ENCODE measurements at regions not wholly inside any gene's neighbourhood (a gene's known extent, or its start where the extent isn't known, plus 50 kb on each side); places are given as distances from the start of the nearest gene placed in this dataset.

DNA sequence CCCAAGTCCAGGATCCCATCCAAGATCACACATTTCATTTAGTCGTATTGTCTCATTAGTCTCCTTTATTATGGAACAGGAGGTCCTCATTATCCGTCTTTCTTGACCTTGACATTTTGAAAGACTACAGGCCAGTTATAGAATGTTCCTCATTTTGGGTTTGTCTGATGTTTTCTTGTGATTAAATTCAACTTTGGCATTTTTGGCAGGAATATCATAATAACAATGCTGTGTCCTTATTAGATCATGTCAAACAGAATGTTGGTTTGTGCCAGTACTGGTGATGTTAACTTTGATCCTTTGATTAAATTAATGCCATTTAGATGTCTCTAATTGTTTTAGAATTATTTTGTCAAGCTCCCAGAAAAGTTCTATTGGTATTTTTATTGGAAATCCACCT is 106.5 kb upstream of the FRY start:
- POLR2A ChIA-PET (ENCODE audit: unreplicated experiment): no interaction called here
- Histone ChIP-seq H3K79me1 (ENCODE audit: low read depth in 1 of 2, low read length in 2 of 2) (no peaks in the 10 kb centered on the region), H2BK5ac (ENCODE audit: low read depth, low read length, poor library complexity, severe bottlenecking) (no peak overlapping the region), H4K8ac (ENCODE audit: low read depth in 2 of 2, low read length in 2 of 2) (no peak overlapping the region), H3K9ac (ENCODE audit: low read depth, low read length) (no peak overlapping the region), H3K36me3 (ENCODE audit: control insufficient read depth, insufficient read depth, low read length) (no peaks in the 10 kb centered on the region), H3K27ac (ENCODE audit: insufficient read depth, low read length) (no peak overlapping the region), H3K27me3 (ENCODE audit: control insufficient read depth, insufficient read depth, low read length) (no peaks in the 10 kb centered on the region), H3K4me3 (ENCODE audit: insufficient read depth, low read depth, low read length) (no peak overlapping the region), H3K4me1 (ENCODE audit: control insufficient read depth, insufficient read depth, low read length) (no peaks in the 10 kb centered on the region), H3K4ac (ENCODE audit: low read depth, low read length) (no peak overlapping the region), H2BK120ac (ENCODE audit: low read depth, low read length) (no peak overlapping the region), H3K9me3 (ENCODE audit: control insufficient read depth, insufficient read depth, low read length) (no peaks in the 10 kb centered on the region), H2BK15ac (ENCODE audit: low read depth, low read length) (no peak overlapping the region), H2AK5ac (ENCODE audit: low read depth, low read length) (no peak overlapping the region), H3K56ac (ENCODE audit: extremely low read depth, insufficient read depth, low read length) (no peak overlapping the region), H4K91ac (ENCODE audit: insufficient read depth, low read depth, low read length) (no peak overlapping the region), H3K18ac (ENCODE audit: low read depth, low read length) (no peak overlapping the region), H3K9me1 (ENCODE audit: insufficient read depth, low read length) (peaks cover 6% of the 10 kb centered on the region), H3K14ac (replicated peaks; ENCODE audit: low read depth, low read length) (no peak overlapping the region), H3K4me2 (ENCODE audit: low read depth, low read length) (no peak overlapping the region), H2AFZ (replicated peaks; ENCODE audit: low read length, poor library complexity) (no peak overlapping the region), H3K23ac (ENCODE audit: low read depth, low read length) (no peak overlapping the region), H4K20me1 (ENCODE audit: insufficient read depth, low read length) (no peaks in the 10 kb centered on the region), H2AK9ac (replicated peaks; ENCODE audit: low read depth, low read length, poor library complexity) (no peak overlapping the region), H2BK20ac (ENCODE audit: low read depth, low read length) (no peak overlapping the region), H4K5ac (ENCODE audit: low read depth, low read length) (no peak overlapping the region)
- intact Hi-C loops (cut with micrococcal nuclease) (no loop called here), dilution Hi-C loops (cut with HindIII; ENCODE audit: low sequenced_read_pairs, unreplicated experiment) (no loop called here), in situ Hi-C loops (cut with MboI; ENCODE audit: low sequenced_read_pairs) (no loop called here)
- ATAC-seq (ENCODE audit: low read depth) (no peak), DNase-seq (no peak)
- CTCF ChIA-PET: no interaction called here
- no CpG with 5 or more reads among the region's 2 CpGs for WGBS, 2 experiments (ENCODE audit: extremely low coverage in 2 of 2, insufficient read length in 1 of 2)
- TF ChIP-seq BHLHE40 (IDR thresholded peaks at IDR 0.05; ENCODE audit: low read depth, low read length): no peak
- no peak for TF ChIP-seq CHD1 (IDR thresholded peaks at IDR 0.05; ENCODE audit: low read depth, low read length)
- no peak for TF ChIP-seq MXI1 (IDR thresholded peaks at IDR 0.05; ENCODE audit: borderline replicate concordance, low read depth, low read length)
- TF ChIP-seq RFX5 (IDR thresholded peaks at IDR 0.05; ENCODE audit: low read depth, low read length): no peak
- TF ChIP-seq MAZ (IDR thresholded peaks at IDR 0.05; ENCODE audit: borderline replicate concordance, low read depth, low read length): no peak
- no peak for TF ChIP-seq CEBPB (IDR thresholded peaks at IDR 0.05; ENCODE audit: low read depth, low read length)
- TF ChIP-seq, protein P1, sequence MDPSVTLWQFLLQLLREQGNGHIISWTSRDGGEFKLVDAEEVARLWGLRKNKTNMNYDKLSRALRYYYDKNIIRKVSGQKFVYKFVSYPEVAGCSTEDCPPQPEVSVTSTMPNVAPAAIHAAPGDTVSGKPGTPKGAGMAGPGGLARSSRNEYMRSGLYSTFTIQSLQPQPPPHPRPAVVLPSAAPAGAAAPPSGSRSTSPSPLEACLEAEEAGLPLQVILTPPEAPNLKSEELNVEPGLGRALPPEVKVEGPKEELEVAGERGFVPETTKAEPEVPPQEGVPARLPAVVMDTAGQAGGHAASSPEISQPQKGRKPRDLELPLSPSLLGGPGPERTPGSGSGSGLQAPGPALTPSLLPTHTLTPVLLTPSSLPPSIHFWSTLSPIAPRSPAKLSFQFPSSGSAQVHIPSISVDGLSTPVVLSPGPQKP (IDR thresholded peaks at IDR 0.05; ENCODE audit: borderline replicate concordance, low read depth, low read length): no peak
- no peak for TF ChIP-seq FOS (IDR thresholded peaks at IDR 0.05; ENCODE audit: low read depth, low read length)
- no peak for TF ChIP-seq NFE2L2 (IDR thresholded peaks at IDR 0.05; ENCODE audit: low read depth, low read length)
- no peak for TF ChIP-seq RAD21 (IDR thresholded peaks at IDR 0.05; ENCODE audit: low read length)
- no peak for TF ChIP-seq POLR2A (IDR thresholded peaks at IDR 0.05; ENCODE audit: low read depth, low read length)
- no peak for TF ChIP-seq RCOR1 (IDR thresholded peaks at IDR 0.05; ENCODE audit: insufficient replicate concordance, low read length)
- BruUV-seq (replicated peaks): no TSS peak
